Neural cell (in vitro differentiated cells): ENCODE measurements at regions not wholly inside any gene's neighbourhood (a gene's known extent, or its start where the extent isn't known, plus 50 kb on each side); places are given as distances from the start of the nearest gene placed in this dataset.

Source experiments
- H2AFZ ChIP-seq: fragments of 200-600, 300-800 bp; sonication (generic), shearing (Covaris generic); 2 replicates; pipeline ENCODE4 v1.6.0; 2014; ENCODE audit warnings: low read depth, mild to moderate bottlenecking, antibody characterized with exemption, low read length, moderate library complexity
- H3F3A ChIP-seq: fragments of 200-600 bp; shearing (Covaris generic); 2 replicates; pipeline ENCODE4 v1.6.1; 2016; ENCODE audit warnings: mild to moderate bottlenecking, moderate library complexity, mixed read lengths, antibody characterized with exemption, low read length; ENCODE audit not compliant: insufficient read depth, poor library complexity, severe bottlenecking
- H3K27ac ChIP-seq: fragments of 200-600, 300-800 bp; sonication (generic), shearing (Covaris generic); 2 replicates; pipeline ENCODE4 v1.5.1; 2014; ENCODE audit warnings: mild to moderate bottlenecking, low read length, moderate library complexity
- H3K27me3 ChIP-seq: fragments of 300-800, 200-600 bp; sonication (generic), shearing (Covaris generic); 2 replicates; pipeline ENCODE4 v1.6.0; 2014; ENCODE audit warnings: mild to moderate bottlenecking, low read depth, low read length, moderate library complexity; ENCODE audit not compliant: insufficient read depth
- H3K36me3 ChIP-seq: fragments of 300-800, 200-600 bp; sonication (generic), shearing (Covaris generic); 2 replicates; pipeline ENCODE4 v1.5.1; 2014; ENCODE audit warnings: mild to moderate bottlenecking, antibody characterized with exemption, low read length, moderate library complexity; ENCODE audit not compliant: insufficient read depth
- H3K4me2 ChIP-seq: fragments of 300-800, 200-600 bp; sonication (generic), shearing (Covaris generic); 2 replicates; pipeline ENCODE4 v1.6.0; 2014; ENCODE audit warnings: mild to moderate bottlenecking, low read length
- H3K4me3 ChIP-seq: fragments of 300-800, 200-600 bp; sonication (generic), shearing (Covaris generic); 2 replicates; pipeline ENCODE4 v1.5.1; 2014; ENCODE audit warnings: mild to moderate bottlenecking, low read length, moderate library complexity
- H3K79me2 ChIP-seq: fragments of 200-600 bp; shearing (Covaris generic); replicated peaks from 2 replicates; pipeline ENCODE4 v1.6.0; 2014; ENCODE audit warnings: mild to moderate bottlenecking, low read length, moderate library complexity; ENCODE audit not compliant: insufficient read depth
- H3K9ac ChIP-seq: fragments of 300-800, 200-600 bp; sonication (generic), shearing (Covaris generic); 2 replicates; pipeline ENCODE4 v1.6.1; 2016; ENCODE audit warnings: mild to moderate bottlenecking, low read length, mixed read lengths
- H3K9me2 ChIP-seq: fragments of 200-600 bp; shearing (Covaris generic); 2 replicates; pipeline ENCODE4 v1.6.1; 2016; ENCODE audit warnings: mild to moderate bottlenecking, low read length, mixed read lengths; ENCODE audit not compliant: insufficient read depth
- H3K9me3 ChIP-seq: fragments of 200-600, 300-800 bp; sonication (generic), shearing (Covaris generic); 2 replicates; pipeline ENCODE4 v1.6.1; 2016; ENCODE audit warnings: mild to moderate bottlenecking, mixed run types, low read length, moderate library complexity, mixed read lengths
- H4K20me1 ChIP-seq: fragments of 200-600 bp; shearing (Covaris generic); 2 replicates; pipeline ENCODE4 v1.6.1; 2016; ENCODE audit warnings: mild to moderate bottlenecking, mixed run types; ENCODE audit not compliant: insufficient read depth
- EP300 ChIP-seq: fragments of 450-650 bp; conservative IDR thresholded peaks from 2 replicates; pipeline ENCODE4 v1.6.1; 2014; ENCODE audit warnings: antibody characterized with exemption, mild to moderate bottlenecking, moderate library complexity; ENCODE audit not compliant: poor library complexity, severe bottlenecking
- EZH2 ChIP-seq: fragments of 200-600, 300-800 bp; shearing (Covaris generic), sonication (generic); IDR thresholded peaks from 2 replicates; pipeline ENCODE4 v1.6.1; 2014; ENCODE audit warnings: antibody characterized with exemption, low read length, borderline replicate concordance, mild to moderate bottlenecking; ENCODE audit not compliant: insufficient read depth, poor library complexity, severe bottlenecking
- MXI1 ChIP-seq: fragments of 450-650 bp; conservative IDR thresholded peaks from 2 replicates; pipeline ENCODE4 v1.6.1; 2014; ENCODE audit warnings: antibody characterized with exemption, mild to moderate bottlenecking; ENCODE audit not compliant: poor library complexity, severe bottlenecking
- POLR2AphosphoS5 ChIP-seq: IDR thresholded peaks from 2 replicates; pipeline ENCODE4 v1.6.1; 2012
- RAD21 ChIP-seq: fragments of 450-650 bp; conservative IDR thresholded peaks from 2 replicates; pipeline ENCODE4 v1.6.1; 2014; ENCODE audit warnings: antibody characterized with exemption, mild to moderate bottlenecking, moderate library complexity
- SMC3 ChIP-seq: fragments of 450-650 bp; conservative IDR thresholded peaks from 2 replicates; pipeline ENCODE4 v1.6.1; 2014; ENCODE audit warnings: antibody characterized with exemption, mild to moderate bottlenecking, moderate library complexity; ENCODE audit not compliant: poor library complexity
- TAF1 ChIP-seq: IDR thresholded peaks from 2 replicates; pipeline ENCODE4 v1.6.1; 2012; ENCODE audit warnings: low read depth
- TF ChIP-seq, protein P1 (sequence below): IDR thresholded peaks from 2 replicates; pipeline ENCODE4 v1.6.1; 2012; ENCODE audit warnings: borderline replicate concordance
- TF ChIP-seq, protein P2 (sequence below): fragments of 450-650 bp; IDR thresholded peaks from 2 replicates; pipeline ENCODE4 v1.5.1; 2014; ENCODE audit warnings: antibody characterized with exemption, mild to moderate bottlenecking, moderate library complexity; ENCODE audit not compliant: poor library complexity, severe bottlenecking

DNA sequence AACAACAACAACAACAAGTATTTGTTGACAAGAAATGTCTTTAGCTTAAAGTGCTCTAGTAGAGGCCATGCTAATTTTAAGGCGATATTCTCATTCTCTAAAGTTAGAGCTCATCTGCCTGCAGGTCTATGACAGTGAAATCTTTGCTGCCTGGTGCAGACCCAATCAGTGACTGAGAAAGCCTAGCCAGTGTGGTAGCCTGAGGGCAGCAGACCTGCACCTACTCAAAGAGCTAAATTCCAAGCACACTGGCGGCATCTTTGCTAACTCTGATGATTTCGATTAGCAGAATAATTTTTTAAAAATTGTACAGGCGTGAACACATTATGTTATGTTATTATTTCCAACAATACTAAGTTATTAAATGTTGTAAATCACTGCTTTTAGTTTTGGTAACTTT lies 228.8 kb upstream of the RGMA start:
- Histone ChIP-seq H3K27ac (no peak overlapping the region), H4K20me1 (no peaks in the 10 kb centered on the region), H3F3A (no peaks in the 10 kb centered on the region), H3K79me2 (peaks cover 46% of the 10 kb centered on the region), H3K36me3 (no peaks in the 10 kb centered on the region), H3K4me2 (no peak overlapping the region), H2AFZ (no peak overlapping the region), H3K4me3 (no peak overlapping the region), H3K9me3 (no peaks in the 10 kb centered on the region), H3K9ac (no peak overlapping the region), H3K9me2 (no peaks in the 10 kb centered on the region), H3K27me3 (no peaks in the 10 kb centered on the region)
- TF ChIP-seq EP300: no peak
- no peak for TF ChIP-seq TAF1
- no peak for TF ChIP-seq POLR2AphosphoS5
- no peak for TF ChIP-seq EZH2
- TF ChIP-seq, protein P1, sequence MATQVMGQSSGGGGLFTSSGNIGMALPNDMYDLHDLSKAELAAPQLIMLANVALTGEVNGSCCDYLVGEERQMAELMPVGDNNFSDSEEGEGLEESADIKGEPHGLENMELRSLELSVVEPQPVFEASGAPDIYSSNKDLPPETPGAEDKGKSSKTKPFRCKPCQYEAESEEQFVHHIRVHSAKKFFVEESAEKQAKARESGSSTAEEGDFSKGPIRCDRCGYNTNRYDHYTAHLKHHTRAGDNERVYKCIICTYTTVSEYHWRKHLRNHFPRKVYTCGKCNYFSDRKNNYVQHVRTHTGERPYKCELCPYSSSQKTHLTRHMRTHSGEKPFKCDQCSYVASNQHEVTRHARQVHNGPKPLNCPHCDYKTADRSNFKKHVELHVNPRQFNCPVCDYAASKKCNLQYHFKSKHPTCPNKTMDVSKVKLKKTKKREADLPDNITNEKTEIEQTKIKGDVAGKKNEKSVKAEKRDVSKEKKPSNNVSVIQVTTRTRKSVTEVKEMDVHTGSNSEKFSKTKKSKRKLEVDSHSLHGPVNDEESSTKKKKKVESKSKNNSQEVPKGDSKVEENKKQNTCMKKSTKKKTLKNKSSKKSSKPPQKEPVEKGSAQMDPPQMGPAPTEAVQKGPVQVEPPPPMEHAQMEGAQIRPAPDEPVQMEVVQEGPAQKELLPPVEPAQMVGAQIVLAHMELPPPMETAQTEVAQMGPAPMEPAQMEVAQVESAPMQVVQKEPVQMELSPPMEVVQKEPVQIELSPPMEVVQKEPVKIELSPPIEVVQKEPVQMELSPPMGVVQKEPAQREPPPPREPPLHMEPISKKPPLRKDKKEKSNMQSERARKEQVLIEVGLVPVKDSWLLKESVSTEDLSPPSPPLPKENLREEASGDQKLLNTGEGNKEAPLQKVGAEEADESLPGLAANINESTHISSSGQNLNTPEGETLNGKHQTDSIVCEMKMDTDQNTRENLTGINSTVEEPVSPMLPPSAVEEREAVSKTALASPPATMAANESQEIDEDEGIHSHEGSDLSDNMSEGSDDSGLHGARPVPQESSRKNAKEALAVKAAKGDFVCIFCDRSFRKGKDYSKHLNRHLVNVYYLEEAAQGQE: no peak
- no peak for TF ChIP-seq RAD21
- TF ChIP-seq SMC3: no peak
- TF ChIP-seq, protein P2, sequence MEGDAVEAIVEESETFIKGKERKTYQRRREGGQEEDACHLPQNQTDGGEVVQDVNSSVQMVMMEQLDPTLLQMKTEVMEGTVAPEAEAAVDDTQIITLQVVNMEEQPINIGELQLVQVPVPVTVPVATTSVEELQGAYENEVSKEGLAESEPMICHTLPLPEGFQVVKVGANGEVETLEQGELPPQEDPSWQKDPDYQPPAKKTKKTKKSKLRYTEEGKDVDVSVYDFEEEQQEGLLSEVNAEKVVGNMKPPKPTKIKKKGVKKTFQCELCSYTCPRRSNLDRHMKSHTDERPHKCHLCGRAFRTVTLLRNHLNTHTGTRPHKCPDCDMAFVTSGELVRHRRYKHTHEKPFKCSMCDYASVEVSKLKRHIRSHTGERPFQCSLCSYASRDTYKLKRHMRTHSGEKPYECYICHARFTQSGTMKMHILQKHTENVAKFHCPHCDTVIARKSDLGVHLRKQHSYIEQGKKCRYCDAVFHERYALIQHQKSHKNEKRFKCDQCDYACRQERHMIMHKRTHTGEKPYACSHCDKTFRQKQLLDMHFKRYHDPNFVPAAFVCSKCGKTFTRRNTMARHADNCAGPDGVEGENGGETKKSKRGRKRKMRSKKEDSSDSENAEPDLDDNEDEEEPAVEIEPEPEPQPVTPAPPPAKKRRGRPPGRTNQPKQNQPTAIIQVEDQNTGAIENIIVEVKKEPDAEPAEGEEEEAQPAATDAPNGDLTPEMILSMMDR: no peak
- TF ChIP-seq MXI1: no peak

DNA sequence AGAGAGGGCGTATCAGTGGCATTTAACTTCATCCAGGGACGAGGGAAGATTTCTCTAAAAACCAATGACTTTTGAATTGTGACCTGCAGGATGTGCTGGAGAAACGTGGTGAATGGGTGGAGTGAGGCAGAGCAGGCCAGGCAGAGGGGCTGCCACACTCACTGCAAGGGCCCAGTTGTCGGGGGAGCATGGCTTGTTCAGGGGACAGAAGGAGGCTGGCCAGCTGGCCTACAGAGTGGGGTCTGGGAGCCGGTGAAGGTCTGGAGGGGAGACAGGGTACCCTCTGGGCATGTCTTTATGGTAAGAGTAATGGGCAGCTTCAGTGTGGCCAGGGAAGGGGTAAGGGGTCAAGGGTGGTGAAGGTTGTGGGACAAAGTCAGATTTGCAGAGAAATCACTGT lies 225.2 kb upstream of the RGMA start:
- Histone ChIP-seq H3F3A (no peaks in the 10 kb centered on the region), H2AFZ (no peak overlapping the region), H3K9ac (no peak overlapping the region), H3K79me2 (peaks cover 46% of the 10 kb centered on the region), H3K9me3 (no peaks in the 10 kb centered on the region), H4K20me1 (no peaks in the 10 kb centered on the region), H3K4me3 (no peak overlapping the region), H3K27ac (no peak overlapping the region), H3K36me3 (no peaks in the 10 kb centered on the region), H3K9me2 (no peaks in the 10 kb centered on the region), H3K27me3 (no peaks in the 10 kb centered on the region), H3K4me2 (no peak overlapping the region)
- no peak for TF ChIP-seq SMC3
- TF ChIP-seq, protein P1: no peak
- TF ChIP-seq EP300: no peak
- TF ChIP-seq MXI1: no peak
- TF ChIP-seq EZH2: no peak
- TF ChIP-seq RAD21: no peak
- TF ChIP-seq POLR2AphosphoS5: no peak
- no peak for TF ChIP-seq TAF1
- TF ChIP-seq, protein P2: no peak
